Adrenal gland (tissue), 5 donors: ENCODE measurements at regions not wholly inside any gene's neighbourhood (a gene's known extent, or its start where the extent isn't known, plus 50 kb on each side); places are given as distances from the start of the nearest gene placed in this dataset.

Experiments
- CTCF ChIP-seq, 6 experiments: fragments of 450-650 bp in 4 of 6; fragments of 200-600 bp in 2 of 6; sonication (generic) in 1 of 6; IDR thresholded peaks; 1 replicate in 5 of 6; 2 replicates in 1 of 6; pipeline versions ENCODE4 v1.5.1 to v1.8.0; 2016 to 2021; ENCODE audit warnings: antibody characterized with exemption in 6 of 6, mild to moderate bottlenecking in 2 of 6, moderate library complexity in 1 of 6
- POLR2A ChIP-seq, 2 donors: fragments of 450-650 bp; IDR thresholded peaks; one replicate each; pipeline ENCODE4 v1.6.1; 2017; ENCODE audit warnings: antibody characterized with exemption in 2 of 2, mild to moderate bottlenecking in 2 of 2, moderate library complexity in 1 of 2
- donor health status: DM: no; HTN: no; CAD: no.

- TF ChIP-seq CTCF (IDR thresholded peaks at IDR 0.05) (no peak), POLR2A (IDR thresholded peaks at IDR 0.05) (no peak)
Measured at GRCh38 chr5:86124333-86124732, 493.4 kb upstream of the COX7C start.
